Type B pancreatic cell (in vitro differentiated cells): ENCODE measurements at regions not wholly inside any gene's neighbourhood (a gene's known extent, or its start where the extent isn't known, plus 50 kb on each side); places are given as distances from the start of the nearest gene placed in this dataset.

Source experiments
- DNase-seq: peaks from one replicate; pipeline ENCODE4 v3.0.0; 2021; ENCODE audit warnings: mixed read lengths; ENCODE audit not compliant: unreplicated experiment; ENCODE audit errors: extremely low spot score
- H3K27ac Mint-ChIP-seq: 2 replicates; pipeline ENCODE4 v1.8.0; 2021; ENCODE audit warnings: mild to moderate bottlenecking, mixed read lengths
- H3K27me3 Mint-ChIP-seq: 2 replicates; pipeline ENCODE4 v1.8.0; 2021; ENCODE audit warnings: mixed read lengths
- H3K36me3 Mint-ChIP-seq: 2 replicates; pipeline ENCODE4 v1.8.0; 2021; ENCODE audit warnings: mixed read lengths
- H3K4me1 Mint-ChIP-seq: one replicate; pipeline ENCODE4 v1.8.0; 2021; ENCODE audit warnings: mixed read lengths; ENCODE audit not compliant: unreplicated experiment
- H3K4me3 Mint-ChIP-seq: 2 replicates; pipeline ENCODE4 v1.8.0; 2021; ENCODE audit warnings: mild to moderate bottlenecking, mixed read lengths
- H3K9me3 Mint-ChIP-seq: 2 replicates; pipeline ENCODE4 v1.8.0; 2021; ENCODE audit warnings: mixed read lengths
- CTCF ChIP-seq: fragments of 200-600 bp; sonication (generic); conservative IDR thresholded peaks from 2 replicates; pipeline ENCODE4 v1.5.0; 2021; ENCODE audit warnings: antibody characterized with exemption, mild to moderate bottlenecking

DNA sequence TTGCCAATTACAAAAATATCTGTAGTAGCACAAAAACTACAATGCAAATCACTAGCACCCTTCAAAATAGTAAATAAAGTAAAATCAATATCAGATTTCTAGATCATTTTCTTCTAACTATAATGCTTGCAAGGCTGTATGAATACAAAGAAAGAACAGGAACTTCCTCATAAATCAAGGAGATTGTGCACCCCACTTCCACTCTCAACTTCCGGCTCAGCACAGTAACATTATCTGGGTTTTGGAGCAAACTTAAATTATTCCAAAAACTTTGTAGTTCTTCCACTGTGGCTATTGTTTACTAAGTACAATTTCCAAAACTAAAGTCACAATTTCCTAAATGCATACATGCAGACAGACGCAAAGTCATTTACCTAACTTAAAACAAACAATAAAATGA, 778.3 kb upstream of the SLC10A2 start:
- H3K27me3 Mint-ChIP-seq, result peaks cover 2% of the 10 kb centered on the region
- H3K9me3 Mint-ChIP-seq, result no peaks in the 10 kb centered on the region
- no peak overlapping the region for H3K4me3 Mint-ChIP-seq
- H3K4me1 Mint-ChIP-seq, result peaks cover 3% of the 10 kb centered on the region
- H3K27ac Mint-ChIP-seq, result no peak overlapping the region
- DNase-seq, result no peak
- TF ChIP-seq CTCF, result no peak
- no peaks in the 10 kb centered on the region for H3K36me3 Mint-ChIP-seq

DNA sequence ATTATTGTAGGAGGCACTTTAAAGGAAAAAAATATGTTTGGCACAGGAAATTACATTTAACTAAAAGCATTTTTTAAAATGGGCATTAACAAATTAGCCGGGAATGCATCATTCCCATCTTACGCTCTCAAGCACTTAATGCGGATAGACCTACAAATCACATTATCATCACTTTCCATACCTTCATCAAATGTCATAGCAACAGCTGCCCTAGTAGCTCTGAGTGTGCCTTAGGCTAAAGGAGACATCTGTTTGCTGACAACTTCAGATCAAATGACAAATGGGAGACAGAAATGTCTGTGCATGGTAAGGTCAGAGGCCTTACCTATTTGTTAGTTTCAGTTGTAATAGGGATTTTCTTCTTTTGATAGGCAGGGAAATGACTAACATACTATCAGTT, 773.2 kb upstream of the SLC10A2 start:
- Mint-ChIP-seq H3K27me3 (peaks cover 9% of the 10 kb centered on the region), H3K36me3 (no peaks in the 10 kb centered on the region), H3K4me1 (peaks cover 8% of the 10 kb centered on the region), H3K4me3 (no peak overlapping the region), H3K27ac (no peak overlapping the region), H3K9me3 (peaks cover 1% of the 10 kb centered on the region)
- TF ChIP-seq CTCF, result no peak
- no peak for DNase-seq

DNA sequence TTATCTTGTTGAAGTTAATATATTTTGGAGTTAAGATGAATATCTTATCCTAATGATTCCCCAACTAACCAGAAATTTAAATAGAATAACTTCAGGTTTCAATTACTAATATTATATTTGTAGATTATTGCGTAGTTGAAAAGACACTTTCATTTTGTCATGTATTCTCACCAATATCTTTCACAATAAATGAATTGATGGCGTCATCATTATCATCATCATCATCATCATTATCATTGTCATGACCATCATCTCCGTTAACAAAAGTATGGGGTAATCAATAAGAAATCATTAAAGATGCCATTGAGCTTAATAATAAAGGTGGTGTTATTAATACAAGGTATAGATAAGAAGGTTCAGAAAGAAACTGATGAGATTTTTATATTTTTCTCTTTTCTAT, 768.8 kb upstream of the SLC10A2 start:
- peaks cover 3% of the 10 kb centered on the region for H3K36me3 Mint-ChIP-seq
- no peak overlapping the region for H3K4me3 Mint-ChIP-seq
- peaks cover 11% of the 10 kb centered on the region for H3K9me3 Mint-ChIP-seq
- no peak for TF ChIP-seq CTCF
- peaks cover 16% of the 10 kb centered on the region for H3K27me3 Mint-ChIP-seq
- H3K27ac Mint-ChIP-seq, result no peak overlapping the region
- no peak for DNase-seq
- peaks cover 8% of the 10 kb centered on the region for H3K4me1 Mint-ChIP-seq

DNA sequence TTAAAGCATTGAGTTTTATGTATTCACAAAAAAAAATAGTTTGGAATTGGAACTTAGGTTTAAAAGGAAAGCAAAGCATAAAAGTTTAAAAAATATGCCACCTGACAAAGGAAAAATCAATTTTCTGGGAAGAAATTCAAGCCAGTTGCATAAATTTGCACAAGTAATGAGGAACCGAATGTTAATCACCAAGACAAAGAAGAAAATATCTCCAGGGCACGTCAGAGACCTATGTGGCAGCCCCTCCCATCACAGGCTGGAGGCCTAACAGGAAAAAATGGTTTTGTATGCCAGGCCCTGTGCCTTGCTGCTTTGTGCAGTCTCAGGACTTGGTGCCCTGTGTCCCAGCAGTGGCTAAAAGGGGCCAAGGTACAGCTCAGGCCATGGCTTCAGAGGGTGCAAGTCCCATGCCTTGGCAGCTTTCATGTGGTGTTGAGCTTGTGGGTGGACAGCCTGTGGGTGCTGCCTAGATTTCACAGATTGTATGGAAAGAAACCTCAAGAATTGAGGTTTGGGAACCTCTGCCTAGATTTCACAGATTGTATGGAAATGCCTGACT, 767.2 kb upstream of the SLC10A2 start:
- peaks cover 11% of the 10 kb centered on the region for H3K9me3 Mint-ChIP-seq

GRCh38 chr13:103815619-103816018, 749.4 kb upstream of the SLC10A2 start:
- Mint-ChIP-seq H3K4me1 (no peaks in the 10 kb centered on the region), H3K27me3 (no peaks in the 10 kb centered on the region), H3K36me3 (no peaks in the 10 kb centered on the region), H3K27ac (no peak overlapping the region), H3K4me3 (no peak overlapping the region), H3K9me3 (peaks cover 10% of the 10 kb centered on the region)
- no peak for TF ChIP-seq CTCF
- no peak for DNase-seq

More for the DNA sequence above, 767.2 kb upstream of the SLC10A2 start:
- TF ChIP-seq CTCF, result no peak
- DNase-seq, result no peak
- Mint-ChIP-seq H3K27ac (no peak overlapping the region), H3K27me3 (peaks cover 10% of the 10 kb centered on the region), H3K36me3 (peaks cover 3% of the 10 kb centered on the region), H3K4me1 (no peaks in the 10 kb centered on the region), H3K4me3 (no peak overlapping the region)

DNA sequence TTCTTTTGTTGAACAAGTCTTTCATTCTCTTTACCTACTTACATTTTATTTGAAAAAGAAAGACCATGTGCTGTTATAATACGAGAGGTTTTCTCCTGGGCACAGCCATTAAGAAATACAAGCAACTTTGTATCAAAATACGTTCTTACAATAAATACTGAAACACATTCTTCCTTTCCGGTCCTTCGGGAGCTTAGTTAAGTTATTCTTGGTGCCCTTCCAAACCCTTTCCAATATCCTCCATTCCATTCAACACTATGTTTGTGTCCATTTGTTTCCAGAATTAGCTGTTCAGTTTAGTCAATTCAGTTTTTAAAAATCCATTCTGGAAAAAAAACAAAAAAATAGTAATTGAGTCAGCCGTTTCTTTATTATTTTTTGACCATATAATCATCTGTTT, 746.8 kb upstream of the SLC10A2 start:
- H3K9me3 Mint-ChIP-seq, result peaks cover 4% of the 10 kb centered on the region
- no peak overlapping the region for H3K27ac Mint-ChIP-seq
- no peaks in the 10 kb centered on the region for H3K36me3 Mint-ChIP-seq
- no peak for DNase-seq
- H3K4me3 Mint-ChIP-seq, result no peak overlapping the region
- H3K27me3 Mint-ChIP-seq, result no peaks in the 10 kb centered on the region
- no peaks in the 10 kb centered on the region for H3K4me1 Mint-ChIP-seq
- TF ChIP-seq CTCF, result no peak
